Nephron (organoid): ENCODE measurements at regions not wholly inside any gene's neighbourhood (a gene's known extent, or its start where the extent isn't known, plus 50 kb on each side); places are given as distances from the start of the nearest gene placed in this dataset.

Experiments used
- H3K27ac Mint-ChIP-seq, 3 experiments: 2 replicates each; pipeline ENCODE4 v1.8.0; 2020; ENCODE audit warnings: mixed read lengths in 3 of 3, mild to moderate bottlenecking in 2 of 3, moderate library complexity in 1 of 3
- H3K27me3 Mint-ChIP-seq: 2 replicates; pipeline ENCODE4 v1.8.0; 2021; ENCODE audit warnings: low read depth, mild to moderate bottlenecking, moderate library complexity, mixed read lengths
- H3K36me3 Mint-ChIP-seq: 2 replicates; pipeline ENCODE4 v1.8.0; 2020; ENCODE audit warnings: low read depth, mixed read lengths
- H3K4me1 Mint-ChIP-seq: 2 replicates; pipeline ENCODE4 v1.8.0; 2020; ENCODE audit warnings: mixed read lengths
- H3K4me3 Mint-ChIP-seq, 3 experiments: 2 replicates each; pipeline ENCODE4 v1.8.0; 2020; ENCODE audit warnings: mild to moderate bottlenecking in 3 of 3, mixed read lengths in 3 of 3, moderate library complexity in 2 of 3
- H3K9me3 Mint-ChIP-seq: 2 replicates; pipeline ENCODE4 v1.8.0; 2020; ENCODE audit warnings: mixed read lengths
- CTCF ChIP-seq, 3 experiments: fragments of 200-600 bp; sonication (generic); IDR thresholded peaks; one replicate each; pipeline ENCODE4 v1.5.0; 2021; ENCODE audit warnings: antibody characterized with exemption in 3 of 3; ENCODE audit not compliant: unreplicated experiment in 3 of 3

DNA sequence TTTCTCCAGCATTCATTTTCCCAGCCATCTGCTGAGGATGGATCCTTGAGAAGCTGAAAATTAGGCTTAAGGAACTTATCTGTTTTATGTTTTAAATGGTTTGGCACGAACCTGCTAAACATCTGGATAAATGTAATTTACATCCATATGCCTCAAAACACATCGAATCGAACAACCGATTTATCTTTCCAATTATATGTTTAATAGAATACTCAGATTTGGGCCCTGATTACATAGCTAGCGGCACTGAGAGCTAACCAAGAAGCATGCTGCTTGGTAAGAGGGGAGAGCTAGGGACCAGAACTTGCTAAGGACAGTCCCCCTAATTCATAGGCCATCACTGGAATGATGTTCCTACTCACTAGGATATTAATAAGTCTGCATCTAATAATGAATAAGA is 144.4 kb downstream of the BUB3 start:
- H3K9me3 Mint-ChIP-seq, result no peaks in the 10 kb centered on the region
- TF ChIP-seq CTCF (IDR thresholded peaks at IDR 0.05; ENCODE audit: unreplicated experiment in 3 of 3), result no peak
- no peak overlapping the region for H3K4me3 Mint-ChIP-seq
- H3K27ac Mint-ChIP-seq, result no peak overlapping the region
- H3K4me1 Mint-ChIP-seq, result no peaks in the 10 kb centered on the region
- peaks cover 3% of the 10 kb centered on the region for H3K27me3 Mint-ChIP-seq
- no peaks in the 10 kb centered on the region for H3K36me3 Mint-ChIP-seq

GRCh38 chr10:123299598-123299997 is 145.4 kb downstream of the BUB3 start:
- Mint-ChIP-seq H3K27me3 (peaks cover 1% of the 10 kb centered on the region), H3K9me3 (peaks cover 3% of the 10 kb centered on the region), H3K36me3 (no peaks in the 10 kb centered on the region), H3K27ac (no peak overlapping the region), H3K4me3 (no peak overlapping the region), H3K4me1 (no peaks in the 10 kb centered on the region)
- TF ChIP-seq CTCF (IDR thresholded peaks at IDR 0.05; ENCODE audit: unreplicated experiment in 3 of 3), result no peak

- H3K27me3 Mint-ChIP-seq, result peaks cover 8% of the 10 kb centered on the region
- H3K27ac Mint-ChIP-seq, result no peak overlapping the region
- no peak for TF ChIP-seq CTCF (IDR thresholded peaks at IDR 0.05; ENCODE audit: unreplicated experiment in 3 of 3)
- H3K4me1 Mint-ChIP-seq, result no peaks in the 10 kb centered on the region
- no peaks in the 10 kb centered on the region for H3K36me3 Mint-ChIP-seq
- no peak overlapping the region for H3K4me3 Mint-ChIP-seq
- H3K9me3 Mint-ChIP-seq, result peaks cover 3% of the 10 kb centered on the region
Observed at GRCh38 chr10:123301077-123301857, 147.1 kb downstream of the BUB3 start.

- no peaks in the 10 kb centered on the region for H3K4me1 Mint-ChIP-seq
- H3K9me3 Mint-ChIP-seq, result peaks cover 3% of the 10 kb centered on the region
- no peak overlapping the region for H3K4me3 Mint-ChIP-seq
- no peak for TF ChIP-seq CTCF (IDR thresholded peaks at IDR 0.05; ENCODE audit: unreplicated experiment in 3 of 3)
- H3K27ac Mint-ChIP-seq, result no peak overlapping the region
- no peaks in the 10 kb centered on the region for H3K36me3 Mint-ChIP-seq
- H3K27me3 Mint-ChIP-seq, result peaks cover 8% of the 10 kb centered on the region
Observed at GRCh38 chr10:123303581-123304337, 149.6 kb downstream of the BUB3 start.

DNA sequence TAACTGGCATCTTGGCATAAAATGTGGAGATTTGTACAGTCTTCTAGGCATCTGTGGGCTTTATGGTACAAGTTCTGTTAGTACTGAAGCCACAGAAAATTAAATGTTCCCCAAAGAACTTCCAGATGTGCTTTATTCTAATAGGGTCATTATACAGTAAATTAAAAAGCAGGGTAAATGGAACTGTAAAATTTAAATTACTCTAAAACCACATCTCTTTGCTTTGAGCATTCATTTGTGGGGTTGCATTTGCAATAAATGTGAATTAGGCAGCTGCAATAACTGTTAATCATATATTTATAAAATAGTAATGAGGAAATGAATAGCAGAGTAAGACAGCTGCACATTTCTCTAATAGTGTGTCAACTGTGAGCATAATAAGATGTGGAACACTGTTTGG is 151.5 kb downstream of the BUB3 start:
- TF ChIP-seq CTCF (IDR thresholded peaks at IDR 0.05; ENCODE audit: unreplicated experiment in 3 of 3), result no peak
- Mint-ChIP-seq H3K27me3 (peaks cover 8% of the 10 kb centered on the region), H3K27ac (no peak overlapping the region), H3K9me3 (peaks cover 3% of the 10 kb centered on the region), H3K36me3 (no peaks in the 10 kb centered on the region), H3K4me3 (no peak overlapping the region), H3K4me1 (no peaks in the 10 kb centered on the region)
